Natural killer cell (primary cell): ENCODE measurements at regions not wholly inside any gene's neighbourhood (a gene's known extent, or its start where the extent isn't known, plus 50 kb on each side); places are given as distances from the start of the nearest gene placed in this dataset.

ENCODE experiments used
- ATAC-seq, 3 donors: fragments of 150-1000 bp in 2 of 3; fragments of 200-7000 bp in 1 of 3; cut with Tn5 transposase; 1 replicate in 1 of 3; 2 replicates in 2 of 3; pipeline ENCODE4 v1.10.0; 2021; ENCODE audit warnings: mild to moderate bottlenecking in 2 of 3, moderate library complexity in 2 of 3
- DNase-seq, 2 donors: peaks; one replicate each; pipeline versions ENCODE4 v3.0.0 to v3.0.0-alpha.2; 2013 to 2021; ENCODE audit warnings: mixed read lengths in 1 of 2
- H3K27ac ChIP-seq: one replicate; pipeline ENCODE4 v1.5.1; 2013; ENCODE audit warnings: mild to moderate bottlenecking, low read length
- H3K27me3 ChIP-seq: one replicate; pipeline ENCODE4 v1.6.1; 2013; ENCODE audit warnings: low read length; ENCODE audit not compliant: control insufficient read depth, insufficient read depth
- H3K36me3 ChIP-seq: one replicate; pipeline ENCODE4 v1.6.1; 2013; ENCODE audit warnings: low read length; ENCODE audit not compliant: control insufficient read depth, insufficient read depth
- H3K4me1 ChIP-seq: one replicate; pipeline ENCODE4 v1.6.1; 2013; ENCODE audit warnings: low read length; ENCODE audit not compliant: control insufficient read depth, insufficient read depth
- H3K4me3 ChIP-seq: one replicate; pipeline ENCODE4 v1.5.1; 2013; ENCODE audit warnings: low read length
- H3K9me3 ChIP-seq: one replicate; pipeline ENCODE4 v1.6.1; 2013; ENCODE audit warnings: low read length; ENCODE audit not compliant: control insufficient read depth, insufficient read depth
- H3K27ac Mint-ChIP-seq, 2 donors: one replicate each; pipeline ENCODE4 v1.8.0; 2022; ENCODE audit warnings: mild to moderate bottlenecking in 2 of 2, mixed read lengths in 2 of 2, moderate library complexity in 1 of 2
- H3K27me3 Mint-ChIP-seq, 2 donors: one replicate each; pipeline ENCODE4 v1.8.0; 2022; ENCODE audit warnings: low read depth in 2 of 2, mixed read lengths in 2 of 2
- H3K36me3 Mint-ChIP-seq: one replicate; pipeline ENCODE4 v1.8.0; 2022; ENCODE audit warnings: mixed read lengths
- H3K4me1 Mint-ChIP-seq, 2 donors: one replicate each; pipeline ENCODE4 v1.8.0; 2022; ENCODE audit warnings: mixed read lengths in 2 of 2
- H3K4me3 Mint-ChIP-seq: one replicate; pipeline ENCODE4 v1.8.0; 2022; ENCODE audit warnings: mild to moderate bottlenecking, moderate library complexity, mixed read lengths
- H3K9me3 Mint-ChIP-seq, 2 donors: one replicate each; pipeline ENCODE4 v1.8.0; 2022; ENCODE audit warnings: mixed read lengths in 2 of 2
- WGBS: methylation state at CpG from one replicate; pipeline ENCODE4 v1.1.7; 2013; ENCODE audit warnings: missing lambda C conversion rate; ENCODE audit not compliant: insufficient coverage; 5-methylcytosine and 5-hydroxymethylcytosine counted together
- intact Hi-C: fragments of 100-400 bp; cut with micrococcal nuclease; formaldehyde crosslinking; loops from one replicate; pipeline ENCODE4 v1.14.2; 2022
- TF ChIP-seq, protein P1 (sequence below): fragments of 200-600 bp; IDR thresholded peaks from one replicate; pipeline ENCODE4 v1.8.0; 2022; ENCODE audit warnings: antibody characterized with exemption

DNA sequence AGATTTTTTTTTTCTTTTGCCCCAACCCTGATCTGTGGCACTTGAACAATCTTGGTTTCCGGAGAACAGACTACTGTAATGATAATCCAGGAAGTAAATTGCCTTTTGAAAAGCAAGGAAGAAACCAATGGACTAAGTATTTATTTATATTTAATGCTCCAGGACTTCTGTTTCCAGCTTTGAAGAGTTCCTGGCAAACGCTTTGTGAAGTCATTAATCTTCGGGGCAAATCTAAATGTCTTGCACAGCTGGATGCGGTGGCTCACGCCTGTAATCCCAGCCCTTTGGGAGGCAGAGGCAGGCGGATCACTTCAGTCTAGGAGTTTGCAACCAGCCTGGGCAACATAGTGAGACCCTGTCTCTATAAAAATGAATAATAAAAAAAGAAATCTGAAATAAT, 135.1 kb upstream of the GATA6 start:
- Histone ChIP-seq H3K9me3 (no peaks in the 10 kb centered on the region), H3K27ac (no peak overlapping the region), H3K27me3 (no peaks in the 10 kb centered on the region), H3K4me3 (no peak overlapping the region), H3K36me3 (no peaks in the 10 kb centered on the region), H3K4me1 (no peaks in the 10 kb centered on the region)
- H3K9me3 Mint-ChIP-seq: no peaks in the 10 kb centered on the region
- intact Hi-C loops: no loop called here
- 63% methylated on average over 4 of the region's 6 CpGs for WGBS
- peaks cover 13 to 14% of the 10 kb centered on the region in 2 donors for H3K27me3 Mint-ChIP-seq
- no peak for DNase-seq
- no peak for ATAC-seq
- no peaks in the 10 kb centered on the region for H3K4me1 Mint-ChIP-seq
- no peak overlapping the region for H3K27ac Mint-ChIP-seq
- TF ChIP-seq, protein P1, sequence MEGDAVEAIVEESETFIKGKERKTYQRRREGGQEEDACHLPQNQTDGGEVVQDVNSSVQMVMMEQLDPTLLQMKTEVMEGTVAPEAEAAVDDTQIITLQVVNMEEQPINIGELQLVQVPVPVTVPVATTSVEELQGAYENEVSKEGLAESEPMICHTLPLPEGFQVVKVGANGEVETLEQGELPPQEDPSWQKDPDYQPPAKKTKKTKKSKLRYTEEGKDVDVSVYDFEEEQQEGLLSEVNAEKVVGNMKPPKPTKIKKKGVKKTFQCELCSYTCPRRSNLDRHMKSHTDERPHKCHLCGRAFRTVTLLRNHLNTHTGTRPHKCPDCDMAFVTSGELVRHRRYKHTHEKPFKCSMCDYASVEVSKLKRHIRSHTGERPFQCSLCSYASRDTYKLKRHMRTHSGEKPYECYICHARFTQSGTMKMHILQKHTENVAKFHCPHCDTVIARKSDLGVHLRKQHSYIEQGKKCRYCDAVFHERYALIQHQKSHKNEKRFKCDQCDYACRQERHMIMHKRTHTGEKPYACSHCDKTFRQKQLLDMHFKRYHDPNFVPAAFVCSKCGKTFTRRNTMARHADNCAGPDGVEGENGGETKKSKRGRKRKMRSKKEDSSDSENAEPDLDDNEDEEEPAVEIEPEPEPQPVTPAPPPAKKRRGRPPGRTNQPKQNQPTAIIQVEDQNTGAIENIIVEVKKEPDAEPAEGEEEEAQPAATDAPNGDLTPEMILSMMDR: no peak
- no peaks in the 10 kb centered on the region for H3K36me3 Mint-ChIP-seq
- H3K4me3 Mint-ChIP-seq: no peak overlapping the region

DNA sequence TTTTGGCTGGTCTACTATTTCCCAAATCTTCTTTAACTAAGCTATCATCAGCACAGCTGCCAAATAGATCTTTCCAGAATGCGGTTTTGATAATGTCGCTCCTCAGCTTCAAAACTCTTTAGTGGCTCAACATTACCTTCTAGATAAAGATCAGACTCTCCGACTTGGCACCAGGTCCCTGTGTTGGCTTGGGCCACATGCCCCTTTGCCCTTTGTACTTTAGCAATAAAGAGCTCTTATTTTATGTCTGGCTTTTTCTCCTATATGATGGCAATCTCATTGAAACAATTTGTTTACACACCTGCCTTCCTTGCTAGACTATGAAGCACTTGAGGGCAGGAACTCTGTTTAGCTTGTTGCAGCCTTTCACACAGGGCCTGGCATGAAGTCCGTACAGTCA, 128.9 kb upstream of the GATA6 start:
- ATAC-seq (no peak), DNase-seq (no peak)
- H3K27me3 Mint-ChIP-seq: peaks cover 14 to 15% of the 10 kb centered on the region in 2 donors
- H3K4me3 ChIP-seq: no peak overlapping the region
- TF ChIP-seq, protein P1: no peak
- no peak overlapping the region for H3K27ac ChIP-seq
- no peak overlapping the region for H3K27ac Mint-ChIP-seq
- H3K4me1 ChIP-seq: no peaks in the 10 kb centered on the region
- H3K9me3 ChIP-seq: no peaks in the 10 kb centered on the region
- intact Hi-C loops: no loop called here
- WGBS: 82% methylated on average over 4 of the region's 4 CpGs
- H3K36me3 ChIP-seq: no peaks in the 10 kb centered on the region
- no peaks in the 10 kb centered on the region for H3K9me3 Mint-ChIP-seq
- H3K4me3 Mint-ChIP-seq: no peak overlapping the region
- no peaks in the 10 kb centered on the region for H3K4me1 Mint-ChIP-seq
- H3K36me3 Mint-ChIP-seq: no peaks in the 10 kb centered on the region
- no peaks in the 10 kb centered on the region for H3K27me3 ChIP-seq

DNA sequence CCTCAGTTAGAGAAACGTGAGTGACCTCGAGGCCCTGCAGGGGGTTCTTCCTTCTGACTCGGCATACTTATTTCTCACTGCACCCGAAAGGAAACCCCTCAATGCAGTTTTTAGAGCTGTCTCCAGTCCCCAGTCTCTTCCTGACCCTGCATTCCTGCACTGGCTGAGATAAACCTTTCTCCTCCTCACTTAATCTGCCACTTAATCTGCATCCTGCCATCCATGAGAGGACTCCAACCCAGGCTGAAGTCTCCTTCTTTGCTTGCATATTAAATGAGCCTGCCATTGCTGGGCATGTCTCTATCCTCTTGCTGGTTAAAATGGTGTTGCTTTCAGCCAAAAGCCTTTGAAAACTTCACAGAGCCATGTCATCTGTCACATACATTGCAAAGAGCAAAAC, 125.6 kb upstream of the GATA6 start:
- no peak overlapping the region for H3K4me3 Mint-ChIP-seq
- no peak overlapping the region for H3K27ac ChIP-seq
- H3K36me3 Mint-ChIP-seq: no peaks in the 10 kb centered on the region
- no peaks in the 10 kb centered on the region for H3K9me3 Mint-ChIP-seq
- intact Hi-C loops: no loop called here
- no peaks in the 10 kb centered on the region for H3K4me1 ChIP-seq
- H3K27me3 ChIP-seq: no peaks in the 10 kb centered on the region
- no peak overlapping the region for H3K27ac Mint-ChIP-seq
- no peaks in the 10 kb centered on the region for H3K36me3 ChIP-seq
- H3K4me3 ChIP-seq: no peak overlapping the region
- H3K9me3 ChIP-seq: no peaks in the 10 kb centered on the region
- no peak for ATAC-seq
- H3K27me3 Mint-ChIP-seq: peaks cover 9 to 14% of the 10 kb centered on the region in 2 donors
- H3K4me1 Mint-ChIP-seq: no peaks in the 10 kb centered on the region
- TF ChIP-seq, protein P1: no peak
- DNase-seq: no peak
- 42% methylated on average over 4 of the region's 4 CpGs for WGBS

DNA sequence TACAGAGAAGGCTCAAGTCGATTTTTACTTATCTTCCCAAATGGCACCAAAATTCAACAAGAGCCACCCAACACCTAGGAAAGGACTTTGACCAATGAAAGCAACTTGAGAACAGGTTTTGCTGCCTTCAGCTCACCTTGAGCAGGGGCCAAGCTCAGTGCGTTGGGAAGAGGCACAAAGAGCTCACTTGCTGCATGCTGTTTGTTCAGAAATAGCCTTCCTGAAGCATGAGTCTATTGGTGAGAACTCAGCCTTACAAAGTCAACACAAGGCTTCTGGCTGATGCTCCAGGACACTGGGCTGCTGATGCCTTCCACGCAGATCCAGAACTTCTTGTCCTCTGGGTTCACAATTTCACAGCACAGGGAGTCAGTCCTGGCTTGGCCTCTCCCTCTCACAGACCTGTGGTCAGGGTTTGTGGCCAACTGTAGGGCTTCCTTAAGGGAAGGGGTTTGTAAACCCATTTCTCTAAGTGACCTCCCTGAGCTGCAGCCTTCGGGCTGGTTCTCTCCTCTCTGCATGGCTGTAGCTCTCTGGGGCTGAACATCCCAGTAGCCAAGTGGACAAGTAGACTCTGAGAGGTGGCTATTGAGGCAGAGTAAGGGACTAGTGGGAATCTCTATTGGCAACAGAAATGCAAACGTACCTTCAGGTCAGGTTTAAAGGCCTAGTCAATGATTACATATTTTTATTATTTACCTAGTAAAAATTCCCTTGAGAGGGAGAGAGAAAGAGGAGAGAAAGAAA, 124.7 kb upstream of the GATA6 start:
- no peaks in the 10 kb centered on the region for H3K9me3 ChIP-seq
- TF ChIP-seq, protein P1: no peak
- no peaks in the 10 kb centered on the region for H3K4me1 ChIP-seq
- H3K4me1 Mint-ChIP-seq: no peaks in the 10 kb centered on the region
- no peaks in the 10 kb centered on the region for H3K27me3 ChIP-seq
- no peak for ATAC-seq
- WGBS: 70% methylated on average over 4 of the region's 5 CpGs
- no peak for DNase-seq
- no peak overlapping the region for H3K27ac Mint-ChIP-seq
- H3K36me3 ChIP-seq: no peaks in the 10 kb centered on the region
- no peak overlapping the region for H3K4me3 ChIP-seq
- H3K27ac ChIP-seq: no peak overlapping the region
- H3K4me3 Mint-ChIP-seq: no peak overlapping the region
- H3K9me3 Mint-ChIP-seq: no peaks in the 10 kb centered on the region
- H3K27me3 Mint-ChIP-seq: peaks cover 9 to 13% of the 10 kb centered on the region in 2 donors
- intact Hi-C loops: no loop called here
- H3K36me3 Mint-ChIP-seq: no peaks in the 10 kb centered on the region
